ENCODE measurements at regions not wholly inside any gene's neighbourhood (a gene's known extent, or its start where the extent isn't known, plus 50 kb on each side); places are given as distances from the start of the nearest gene placed in this dataset.

DNA sequence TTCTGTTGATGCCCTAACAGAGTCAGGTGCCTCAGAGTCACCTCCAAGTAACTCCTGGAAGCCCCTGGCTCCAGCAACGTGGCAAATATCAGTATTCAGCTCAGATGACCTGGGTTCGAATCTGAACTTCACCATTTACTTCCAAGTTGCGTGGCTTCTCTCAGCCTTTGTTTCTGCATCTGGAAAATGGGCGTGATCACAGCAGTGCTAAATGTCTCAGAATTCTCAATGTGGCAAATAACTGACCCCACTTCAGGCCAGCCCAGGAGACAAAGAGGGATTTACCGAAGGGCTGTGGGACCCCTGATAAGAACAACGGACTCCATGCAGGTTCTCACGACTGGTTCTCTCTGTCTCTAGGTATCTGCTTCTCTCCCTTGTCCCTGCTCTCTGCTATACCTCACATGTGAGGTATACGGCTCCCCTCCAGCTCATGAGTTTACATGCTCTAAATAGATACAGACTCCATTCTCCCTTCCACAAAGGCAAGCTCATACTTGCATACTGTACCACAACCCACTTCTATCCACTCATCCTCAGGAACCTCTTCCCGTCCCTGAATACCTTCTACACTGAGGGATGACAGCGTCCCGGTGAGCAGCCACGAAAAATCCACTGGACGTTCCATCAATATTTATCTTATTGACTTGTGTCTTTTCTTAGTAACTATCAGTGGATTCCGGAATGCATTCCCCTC lies 84.1 kb downstream of the SNX5 start:
- TF ChIP-seq, protein P1, sequence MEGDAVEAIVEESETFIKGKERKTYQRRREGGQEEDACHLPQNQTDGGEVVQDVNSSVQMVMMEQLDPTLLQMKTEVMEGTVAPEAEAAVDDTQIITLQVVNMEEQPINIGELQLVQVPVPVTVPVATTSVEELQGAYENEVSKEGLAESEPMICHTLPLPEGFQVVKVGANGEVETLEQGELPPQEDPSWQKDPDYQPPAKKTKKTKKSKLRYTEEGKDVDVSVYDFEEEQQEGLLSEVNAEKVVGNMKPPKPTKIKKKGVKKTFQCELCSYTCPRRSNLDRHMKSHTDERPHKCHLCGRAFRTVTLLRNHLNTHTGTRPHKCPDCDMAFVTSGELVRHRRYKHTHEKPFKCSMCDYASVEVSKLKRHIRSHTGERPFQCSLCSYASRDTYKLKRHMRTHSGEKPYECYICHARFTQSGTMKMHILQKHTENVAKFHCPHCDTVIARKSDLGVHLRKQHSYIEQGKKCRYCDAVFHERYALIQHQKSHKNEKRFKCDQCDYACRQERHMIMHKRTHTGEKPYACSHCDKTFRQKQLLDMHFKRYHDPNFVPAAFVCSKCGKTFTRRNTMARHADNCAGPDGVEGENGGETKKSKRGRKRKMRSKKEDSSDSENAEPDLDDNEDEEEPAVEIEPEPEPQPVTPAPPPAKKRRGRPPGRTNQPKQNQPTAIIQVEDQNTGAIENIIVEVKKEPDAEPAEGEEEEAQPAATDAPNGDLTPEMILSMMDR (IDR thresholded peaks at IDR 0.05), result no peak
- no peak for TF ChIP-seq POLR2A (IDR thresholded peaks at IDR 0.05)

All from uterus (tissue), 2 donors.